ENCODE measurements at regions not wholly inside any gene's neighbourhood (a gene's known extent, or its start where the extent isn't known, plus 50 kb on each side); places are given as distances from the start of the nearest gene placed in this dataset.

GRCh38 chr2:195537811-195538210, 119.2 kb upstream of the SLC39A10 start:
- H3K14ac ChIP-seq (ENCODE audit: insufficient read length), result no peak overlapping the region
- ChIA-PET POLR2A (ENCODE audit: partially characterized antibody) (no interaction called here), CTCF (ENCODE audit: partially characterized antibody) (no interaction called here)
- H4K5ac ChIP-seq (ENCODE audit: insufficient read length, low read depth, low read length), result no peak overlapping the region
- H2BK120ac ChIP-seq (replicated peaks; ENCODE audit: low read depth, low read length), result no peak overlapping the region
- H2BK12ac ChIP-seq (ENCODE audit: low read depth, low read length), result no peak overlapping the region
- H2BK5ac ChIP-seq (ENCODE audit: low read depth, low read length), result no peak overlapping the region
- no peak overlapping the region for H3K9ac ChIP-seq (replicated peaks in 1 of 4; ENCODE audit: extremely low read depth in 1 of 4, low read depth in 3 of 4, low read length in 3 of 4)
- no peak for DNase-seq (ENCODE audit: low read depth in 1 of 2, low spot score in 2 of 2)
- H4K20me1 ChIP-seq (replicated peaks in 1 of 2; ENCODE audit: control insufficient read depth in 1 of 2, insufficient read depth in 2 of 2, low read length in 2 of 2), result no peaks in the 10 kb centered on the region
- H3K9me3 ChIP-seq (ENCODE audit: insufficient read depth in 2 of 2, low read depth in 1 of 2, low read length in 1 of 2), result no peaks in the 10 kb centered on the region
- FAIRE-seq, result no peak
- TF ChIP-seq JUND (IDR thresholded peaks at IDR 0.05; ENCODE audit: low read length), result no peak
- TF ChIP-seq E2F6 (IDR thresholded peaks at IDR 0.05), result no peak
- TF ChIP-seq CTCF (IDR thresholded peaks at IDR 0.05; ENCODE audit: control extremely low read depth in 1 of 3, insufficient read depth in 1 of 3, low read depth in 1 of 3, low read length in 3 of 3), result no peak
- TF ChIP-seq SP1 (IDR thresholded peaks at IDR 0.05; ENCODE audit: low read depth, low read length), result no peak
- no peak for TF ChIP-seq RFX5 (IDR thresholded peaks at IDR 0.05; ENCODE audit: borderline replicate concordance, low read depth, low read length)
- no peak for TF ChIP-seq MAX (IDR thresholded peaks at IDR 0.05)
- no peak for TF ChIP-seq SRF (IDR thresholded peaks at IDR 0.05; ENCODE audit: low read depth, low read length)
- no peak for TF ChIP-seq NRF1 (IDR thresholded peaks at IDR 0.05; ENCODE audit: low read depth, low read length)
- no peak for TF ChIP-seq CEBPB (IDR thresholded peaks at IDR 0.05; ENCODE audit: low read depth, low read length)
- TF ChIP-seq SAP30 (IDR thresholded peaks at IDR 0.05; ENCODE audit: insufficient read depth, insufficient replicate concordance, low read length), result no peak
- TF ChIP-seq TAF1 (IDR thresholded peaks at IDR 0.05; ENCODE audit: low read depth, low read length), result no peak
- no peaks in the 10 kb centered on the region for H3K79me1 ChIP-seq (ENCODE audit: low read depth, low read length)
- no peak overlapping the region for H2BK15ac ChIP-seq (ENCODE audit: low read length)
- no peak overlapping the region for H3K4me3 ChIP-seq (ENCODE audit: extremely low read depth in 1 of 4, insufficient read depth in 2 of 4, low read depth in 3 of 4, low read length in 4 of 4)
- no peak overlapping the region for H4K91ac ChIP-seq (replicated peaks; ENCODE audit: insufficient read length, low read length)
- H3K23ac ChIP-seq (ENCODE audit: insufficient read length), result no peak overlapping the region
- H3K27ac ChIP-seq (ENCODE audit: low read depth, low read length), result no peak overlapping the region
- no peaks in the 10 kb centered on the region for H3K79me2 ChIP-seq (ENCODE audit: control insufficient read depth in 1 of 2, insufficient read depth in 2 of 2, low read length in 2 of 2)
- no peak overlapping the region for H2AK5ac ChIP-seq (ENCODE audit: low read depth, low read length)
- no peak overlapping the region for H3K4me2 ChIP-seq (ENCODE audit: insufficient read depth in 1 of 2, low read depth in 2 of 2, low read length in 2 of 2)
- H4K8ac ChIP-seq (ENCODE audit: extremely low read depth, insufficient read depth, low read length), result no peak overlapping the region
- H3K4ac ChIP-seq (replicated peaks; ENCODE audit: insufficient read length, low read depth, low read length), result no peak overlapping the region
- H3K56ac ChIP-seq (replicated peaks; ENCODE audit: insufficient read length, low read depth, low read length), result no peak overlapping the region
- no peak overlapping the region for H2AFZ ChIP-seq (ENCODE audit: low read length)
- H3K4me1 ChIP-seq (replicated peaks in 1 of 4; ENCODE audit: control insufficient read depth in 3 of 4, insufficient read depth in 4 of 4, low read length in 3 of 4), result peaks cover 0 to 7% (median 0%) of the 10 kb centered on the region in 4 experiments; a peak in 1 of 7 replicates
- no peaks in the 10 kb centered on the region for H3K23me2 ChIP-seq (ENCODE audit: low read depth, low read length)
- no peaks in the 10 kb centered on the region for H3K36me3 ChIP-seq (ENCODE audit: control insufficient read depth in 2 of 4, insufficient read depth in 4 of 4, low read length in 3 of 4)
- WGBS, 2 experiments (ENCODE audit: extremely low coverage in 1 of 2, insufficient coverage in 1 of 2, insufficient read length in 1 of 2, insufficient replicate concordance in 2 of 2, low coverage in 1 of 2, low lambda C conversion rate in 2 of 2, missing lambda C conversion rate in 1 of 2), result 95% methylated on average over 3 of the region's 3 CpGs; no CpG with 5 or more reads in 1 of the 2 experiments
- H3K27me3 ChIP-seq (replicated peaks in 1 of 4; ENCODE audit: control insufficient read depth in 3 of 4, extremely low read depth in 1 of 4, insufficient read depth in 3 of 4, low read length in 3 of 4), result no peaks in the 10 kb centered on the region
- H3K18ac ChIP-seq (ENCODE audit: extremely low read depth, low read length), result no peak overlapping the region
- no peak overlapping the region for H2BK20ac ChIP-seq (ENCODE audit: low read length)
